Muscle of back (tissue), 3 donors: ENCODE measurements at regions not wholly inside any gene's neighbourhood (a gene's known extent, or its start where the extent isn't known, plus 50 kb on each side); places are given as distances from the start of the nearest gene placed in this dataset.
"Not testable (repeated sequence)": the region's sequence is repeated elsewhere in the genome, so short reads cannot be mapped to it uniquely, and the experiment has no call there.

Experiments
- DNase-seq, 3 donors: peaks; one replicate each; pipeline versions ENCODE4 v3.0.0 to v3.0.0-alpha.2; 2013

DNA sequence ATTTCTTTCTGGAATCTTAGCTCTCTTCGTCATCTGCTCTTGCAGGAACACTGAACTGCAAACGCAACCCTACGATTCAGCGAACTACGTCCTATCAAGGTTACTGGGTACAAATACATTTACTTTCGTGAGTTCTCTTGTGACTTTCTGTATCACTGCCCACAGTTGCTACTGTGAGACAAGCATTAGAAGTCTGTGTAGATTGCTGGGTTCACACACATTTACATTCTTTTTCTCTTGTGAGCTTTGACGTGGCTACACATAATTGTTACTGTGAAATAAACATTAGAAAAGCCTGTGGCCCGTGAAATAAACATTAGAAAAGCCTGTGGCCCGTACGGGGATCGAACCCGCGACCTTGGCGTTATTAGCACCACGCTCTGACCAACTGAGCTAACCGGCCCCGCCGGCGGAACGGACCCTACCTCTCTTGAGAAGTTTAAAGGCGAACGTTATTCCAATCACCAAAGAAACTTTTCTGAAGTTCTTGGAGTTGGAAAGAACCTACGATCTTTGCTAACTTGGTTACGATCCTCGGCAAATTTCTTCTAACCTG lies 61.2 kb upstream of the ZNF322 start:
- DNase-seq = not testable (repeated sequence)

DNA sequence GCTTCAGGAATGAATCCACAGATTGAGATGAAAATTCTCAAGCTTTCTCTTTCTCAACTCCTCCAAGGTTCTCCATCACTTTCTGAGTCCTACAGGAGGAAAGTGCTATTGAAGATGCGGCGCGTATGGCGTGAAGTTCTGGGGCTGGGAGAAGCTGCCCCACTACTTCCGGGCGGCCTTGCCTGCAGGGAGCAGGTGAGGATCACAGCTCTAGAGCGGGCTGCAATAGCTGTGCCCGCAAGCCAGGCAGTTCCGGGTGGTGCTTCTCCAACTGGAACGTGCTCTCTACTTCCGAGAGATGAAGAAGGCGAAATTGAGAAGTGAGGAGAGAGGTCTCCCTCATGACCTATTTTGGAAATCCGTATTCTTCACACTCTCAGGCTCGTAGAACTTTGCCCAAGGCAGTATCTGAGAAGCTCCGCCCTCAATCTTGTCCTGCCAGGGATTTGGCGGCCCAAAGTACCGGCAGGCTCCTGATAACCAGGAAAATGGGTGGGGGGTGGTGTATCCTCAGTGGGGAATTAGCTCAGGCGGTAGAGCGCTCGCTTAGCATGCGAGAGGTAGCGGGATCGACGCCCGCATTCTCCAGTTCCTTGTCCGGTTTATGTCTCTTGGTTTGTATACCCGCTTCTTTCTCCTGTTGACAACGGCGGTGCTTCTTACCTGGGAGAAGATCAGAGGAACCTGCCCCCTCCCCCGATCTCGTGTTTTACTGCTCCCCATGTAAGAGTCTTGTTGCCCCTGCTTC lies 70.6 kb upstream of the ZNF322 start:
- DNase-seq = not testable (repeated sequence)

DNA sequence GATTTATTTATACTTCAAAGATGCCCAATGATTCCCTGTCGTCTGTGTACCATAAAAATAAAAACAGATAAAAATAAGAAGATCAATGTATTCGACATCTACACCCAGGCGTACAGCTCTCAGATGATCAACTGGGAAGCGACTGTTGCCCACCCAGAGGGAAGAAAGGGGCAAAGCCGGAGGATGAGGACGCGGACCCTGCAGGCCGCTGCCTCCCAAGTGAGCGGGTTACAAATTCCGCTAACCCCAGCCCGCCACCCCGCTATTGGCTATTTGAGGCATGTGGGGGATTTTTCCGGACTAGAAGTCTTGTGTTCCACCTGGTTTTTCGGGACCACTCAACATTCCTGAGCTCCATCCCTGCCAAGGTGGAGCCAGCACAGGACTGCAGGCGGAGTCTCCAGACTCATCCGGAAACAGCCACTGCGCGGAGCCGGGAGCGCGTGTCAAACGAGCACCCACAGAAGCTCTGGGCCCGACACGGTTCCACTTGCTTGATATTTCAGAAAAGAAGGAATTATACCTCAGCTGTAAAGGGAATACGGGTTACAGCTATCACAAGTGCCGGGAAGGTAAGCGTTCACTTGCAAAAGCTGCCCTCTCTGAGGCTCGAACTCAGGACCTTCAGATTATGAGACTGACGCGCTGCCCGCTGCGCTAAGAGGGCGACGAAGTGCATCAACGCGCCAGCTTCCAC lies 75.4 kb upstream of the ZNF322 start:
- not testable (repeated sequence) for DNase-seq

DNA sequence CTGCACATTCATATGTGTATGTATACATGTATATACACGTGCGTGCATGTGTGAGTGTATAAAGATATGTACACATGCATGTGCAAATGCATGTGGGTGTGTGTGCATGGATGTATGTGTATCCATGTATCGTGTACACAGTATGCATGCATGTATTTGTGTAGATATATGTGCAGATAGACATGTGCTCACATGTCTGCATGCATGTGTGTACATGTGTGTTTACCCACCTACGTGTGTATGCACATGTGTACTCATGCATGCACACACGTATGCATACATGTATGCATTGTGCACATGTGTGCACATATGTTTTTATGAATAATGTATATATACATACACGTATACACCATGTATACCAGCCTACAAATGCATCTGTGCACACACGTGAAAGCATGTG lies 80.3 kb upstream of the ZNF322 start:
- no peak for DNase-seq

DNA sequence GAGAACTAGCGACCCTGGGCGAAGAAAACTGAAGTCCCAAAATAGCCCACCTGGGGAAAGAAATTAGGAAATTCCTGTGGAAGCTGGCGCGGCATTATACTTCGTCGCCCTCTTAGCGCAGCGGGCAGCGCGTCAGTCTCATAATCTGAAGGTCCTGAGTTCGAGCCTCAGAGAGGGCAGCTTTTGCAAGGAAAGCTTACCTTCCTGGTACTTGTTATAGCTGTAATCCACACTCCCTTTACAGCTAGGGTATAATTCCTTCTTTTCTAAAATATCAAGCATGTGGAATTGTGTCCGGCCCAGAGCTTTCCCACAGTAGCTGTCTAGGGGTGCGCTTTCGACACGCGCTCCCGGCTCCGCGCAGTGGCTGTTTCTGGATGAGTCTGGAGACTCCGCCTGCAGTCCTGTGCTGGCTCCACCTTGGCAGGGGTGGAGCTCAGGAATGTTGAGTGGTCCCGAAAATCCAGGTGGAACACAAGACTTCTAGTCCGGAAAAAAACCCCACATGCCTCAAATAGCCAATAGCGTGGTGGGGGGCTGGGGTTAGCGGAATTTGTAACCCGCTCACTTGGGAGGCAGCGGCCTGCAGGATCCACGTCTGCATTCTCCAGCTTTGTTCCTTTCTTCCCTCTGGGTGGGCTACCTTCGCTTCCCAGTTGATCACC lies 83.7 kb upstream of the ZNF322 start:
- DNase-seq = peak in 1 of 3 donors; percentile 57

DNA sequence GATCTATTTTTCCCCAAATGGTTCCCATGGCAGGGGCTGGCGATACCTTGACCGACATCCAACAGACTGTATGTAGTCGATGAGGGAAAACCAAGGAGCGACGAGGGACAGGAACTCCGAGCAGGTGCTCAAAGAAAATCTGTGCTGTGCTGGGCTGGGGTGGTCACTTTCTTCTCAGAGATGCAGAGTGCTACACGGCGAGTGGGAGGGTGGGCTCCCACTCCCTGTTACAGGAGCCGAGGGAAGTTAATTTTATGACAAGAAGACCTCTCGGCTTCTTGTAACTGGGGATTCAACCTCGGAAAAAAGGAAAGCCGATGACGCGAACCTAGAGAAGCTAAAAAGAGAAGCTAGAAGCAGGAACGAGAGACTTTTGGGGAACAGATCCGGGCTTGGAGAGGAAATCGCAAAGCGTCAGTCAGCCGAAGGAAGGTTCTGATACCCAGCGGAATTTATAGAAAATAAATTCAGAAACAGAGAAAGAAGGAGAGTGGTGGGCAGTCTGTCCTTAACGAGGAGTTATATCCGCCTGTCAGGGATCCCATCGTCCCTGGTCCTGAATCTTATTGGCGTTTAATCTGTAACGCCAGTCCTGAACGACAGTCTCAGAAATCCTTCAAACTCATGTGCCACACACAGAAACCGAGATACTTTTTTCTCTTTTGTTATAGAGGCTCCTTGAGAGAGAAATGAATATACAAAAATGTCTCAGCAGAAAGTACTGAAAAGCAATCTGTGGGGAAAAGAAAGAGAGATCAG lies 84.6 kb upstream of the ZNF322 start:
- DNase-seq = no peak

DNA sequence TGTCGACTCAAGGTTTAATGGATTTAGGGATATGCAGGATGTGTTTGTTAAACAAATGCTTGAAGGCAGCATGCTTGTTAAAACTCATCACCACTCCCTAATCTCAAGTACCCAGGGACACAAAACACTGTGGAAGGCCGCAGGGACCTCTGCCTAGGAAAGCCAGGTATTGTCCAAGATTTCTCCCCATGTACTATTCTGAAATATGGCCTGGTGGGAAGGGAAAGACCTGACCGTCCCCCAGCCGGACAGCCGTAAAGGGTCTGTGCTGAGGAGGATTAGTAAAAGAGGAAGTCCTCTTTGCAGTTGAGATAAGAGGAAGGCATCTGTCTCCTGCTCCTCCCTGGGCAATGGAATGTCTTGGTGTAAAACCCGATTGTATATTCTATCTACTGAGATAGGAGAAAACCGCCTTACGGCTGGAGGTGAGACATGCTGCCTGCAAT lies 85.3 kb upstream of the ZNF322 start:
- DNase-seq = not testable (repeated sequence)

DNA sequence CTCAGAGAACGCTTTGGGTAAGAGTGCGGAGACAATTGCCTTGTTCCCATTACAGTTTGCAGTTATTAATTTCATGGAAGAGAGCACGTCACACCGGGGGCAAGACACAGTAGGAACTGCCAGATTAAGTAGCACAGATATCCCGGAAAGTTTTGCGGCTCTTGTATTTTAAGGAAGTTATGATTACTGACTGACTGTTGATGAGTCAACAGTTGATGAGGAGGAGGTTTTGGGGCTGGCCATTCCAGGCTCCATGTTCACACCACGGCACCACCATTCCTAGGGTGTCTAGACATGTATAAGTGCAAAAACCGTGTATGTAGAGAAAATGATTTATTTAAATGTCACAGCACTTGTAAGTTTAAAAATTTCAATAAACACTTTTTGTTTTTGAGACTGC lies 86.4 kb upstream of the ZNF322 start:
- not testable (repeated sequence) for DNase-seq

DNA sequence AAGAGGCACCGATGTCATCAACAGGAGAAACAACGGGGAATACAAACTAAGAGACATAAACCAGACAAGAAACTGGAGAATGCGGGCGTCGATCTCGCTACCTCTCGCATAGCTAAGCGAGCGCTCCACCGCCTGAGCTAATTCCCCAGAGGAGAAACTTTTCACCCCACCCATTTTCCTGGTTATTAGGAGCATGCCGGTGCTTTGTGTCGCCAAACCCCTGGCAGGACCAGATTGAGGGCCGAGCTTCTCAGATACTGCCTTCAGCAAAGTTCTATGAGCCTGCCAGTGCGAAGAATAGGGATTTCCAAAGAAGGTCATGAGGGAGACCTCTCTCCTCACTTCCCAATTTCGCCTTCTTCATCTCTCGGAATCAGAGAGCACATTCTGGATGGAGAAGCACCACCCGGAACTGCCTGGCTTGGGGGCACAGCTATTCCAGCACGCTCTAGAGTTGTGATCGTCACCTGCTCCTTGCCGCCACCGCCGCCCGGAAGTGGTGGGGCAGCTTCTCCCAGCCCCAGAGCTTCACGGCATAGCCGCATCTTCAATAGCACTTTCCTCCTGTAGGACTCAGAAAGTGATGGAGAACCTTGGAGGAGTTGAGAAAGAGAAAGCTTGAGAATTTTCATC lies 89.7 kb upstream of the ZNF322 start:
- not testable (repeated sequence) for DNase-seq

DNA sequence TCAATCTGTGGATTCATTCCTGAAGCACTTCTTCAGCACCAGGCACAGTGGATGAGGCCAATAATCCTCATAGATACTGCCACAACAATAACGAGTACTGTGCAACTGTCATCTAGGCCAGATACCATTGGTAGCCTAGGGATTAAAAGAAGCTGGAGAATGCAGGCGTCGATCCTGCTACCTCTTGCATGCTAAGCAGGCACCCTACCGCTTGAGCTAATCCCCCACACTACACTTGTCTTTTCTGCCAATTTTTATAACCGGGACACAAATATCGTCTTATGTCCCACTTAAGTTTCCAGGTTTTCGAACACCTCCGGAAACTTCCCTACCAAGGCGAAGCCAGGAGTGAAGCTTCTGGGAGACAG lies 90.2 kb upstream of the ZNF322 start:
- DNase-seq = not testable (repeated sequence)

DNA sequence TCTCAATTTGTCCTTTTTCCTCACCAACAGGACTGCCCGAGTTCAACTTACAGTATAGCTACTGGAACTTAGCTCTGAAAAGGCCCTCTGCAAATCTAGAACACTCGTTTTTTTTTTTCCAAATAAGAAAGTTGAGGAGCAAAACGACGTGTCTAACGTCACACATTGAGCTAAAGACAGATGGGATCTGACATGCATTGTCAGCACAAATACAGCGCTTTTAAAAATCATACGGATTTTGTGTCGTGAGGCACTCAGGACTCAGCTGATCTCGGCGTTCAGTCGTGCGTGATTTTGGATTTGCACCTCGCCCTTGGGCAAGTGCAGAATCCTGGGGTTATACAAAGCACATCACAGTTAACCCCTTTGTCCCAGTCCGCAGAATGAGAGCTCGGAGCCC lies 94.7 kb upstream of the ZNF322 start:
- DNase-seq = no peak

DNA sequence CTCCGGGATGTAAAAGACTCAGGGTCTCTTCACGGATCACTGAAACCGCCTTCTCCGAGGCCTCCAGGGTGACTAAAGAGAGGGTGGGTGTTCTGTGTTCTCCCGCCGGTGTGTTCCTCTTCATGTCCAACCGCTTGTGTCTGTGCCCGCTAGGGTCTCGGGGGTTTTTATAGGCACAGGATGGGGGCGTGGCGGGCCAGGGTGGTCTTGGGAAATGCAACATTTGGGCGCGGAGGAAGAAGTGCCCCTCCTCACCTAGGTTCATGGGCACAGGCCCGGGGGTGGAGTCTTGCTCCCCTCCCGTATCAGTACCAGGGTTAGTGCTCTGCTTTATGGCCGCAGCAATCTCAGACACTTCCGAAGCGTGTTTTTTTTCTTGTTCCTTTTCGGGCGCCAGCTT lies 95.3 kb upstream of the ZNF322 start:
- not testable (repeated sequence) for DNase-seq

DNA sequence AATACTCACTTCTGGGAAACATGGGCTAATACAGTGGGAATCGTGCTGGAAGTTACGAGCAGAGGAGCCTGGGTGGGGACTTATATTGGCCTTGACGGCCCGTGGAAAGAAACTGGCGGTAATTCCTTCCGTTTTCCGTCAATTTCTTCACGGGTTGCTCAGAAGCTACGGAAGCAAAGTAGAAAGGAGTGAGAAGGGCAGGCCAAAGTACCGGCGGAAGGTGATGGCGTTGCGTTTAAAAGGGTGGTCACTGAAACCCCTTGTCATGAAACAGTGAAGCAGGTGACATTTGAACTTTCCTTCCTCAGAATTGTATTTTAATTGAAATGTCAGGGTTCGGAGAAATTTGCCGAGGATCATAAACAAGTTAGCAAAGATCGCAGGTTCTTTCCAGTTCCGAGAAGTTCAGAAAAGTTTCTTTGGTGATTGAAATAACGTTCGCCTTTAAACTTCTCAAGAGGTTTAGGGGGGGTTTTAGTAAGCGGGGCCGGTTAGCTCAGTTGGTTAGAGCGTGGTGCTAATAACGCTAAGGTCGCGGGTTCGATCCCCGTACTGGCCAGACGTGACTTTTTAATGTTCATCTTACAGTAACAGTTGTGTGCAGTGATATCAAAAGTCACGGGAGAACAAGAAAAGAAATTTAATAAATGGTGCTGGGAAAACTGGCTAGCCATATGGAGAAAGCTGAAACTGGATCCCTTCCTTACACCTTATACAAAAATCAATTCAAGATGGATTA lies 96.7 kb upstream of the ZNF322 start:
- DNase-seq = not testable (repeated sequence)

DNA sequence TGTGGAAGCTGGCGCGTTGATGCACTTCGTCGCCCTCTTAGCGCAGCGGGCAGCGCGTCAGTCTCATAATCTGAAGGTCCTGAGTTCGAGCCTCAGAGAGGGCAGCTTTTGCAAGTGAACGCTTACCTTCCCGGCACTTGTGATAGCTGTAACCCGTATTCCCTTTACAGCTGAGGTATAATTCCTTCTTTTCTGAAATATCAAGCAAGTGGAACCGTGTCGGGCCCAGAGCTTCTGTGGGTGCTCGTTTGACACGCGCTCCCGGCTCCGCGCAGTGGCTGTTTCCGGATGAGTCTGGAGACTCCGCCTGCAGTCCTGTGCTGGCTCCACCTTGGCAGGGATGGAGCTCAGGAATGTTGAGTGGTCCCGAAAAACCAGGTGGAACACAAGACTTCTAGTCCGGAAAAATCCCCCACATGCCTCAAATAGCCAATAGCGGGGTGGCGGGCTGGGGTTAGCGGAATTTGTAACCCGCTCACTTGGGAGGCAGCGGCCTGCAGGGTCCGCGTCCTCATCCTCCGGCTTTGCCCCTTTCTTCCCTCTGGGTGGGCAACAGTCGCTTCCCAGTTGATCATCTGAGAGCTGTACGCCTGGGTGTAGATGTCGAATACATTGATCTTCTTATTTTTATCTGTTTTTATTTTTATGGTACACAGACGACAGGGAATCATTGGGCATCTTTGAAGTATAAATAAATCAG lies 106.8 kb upstream of the ZNF322 start:
- DNase-seq = not testable (repeated sequence)

DNA sequence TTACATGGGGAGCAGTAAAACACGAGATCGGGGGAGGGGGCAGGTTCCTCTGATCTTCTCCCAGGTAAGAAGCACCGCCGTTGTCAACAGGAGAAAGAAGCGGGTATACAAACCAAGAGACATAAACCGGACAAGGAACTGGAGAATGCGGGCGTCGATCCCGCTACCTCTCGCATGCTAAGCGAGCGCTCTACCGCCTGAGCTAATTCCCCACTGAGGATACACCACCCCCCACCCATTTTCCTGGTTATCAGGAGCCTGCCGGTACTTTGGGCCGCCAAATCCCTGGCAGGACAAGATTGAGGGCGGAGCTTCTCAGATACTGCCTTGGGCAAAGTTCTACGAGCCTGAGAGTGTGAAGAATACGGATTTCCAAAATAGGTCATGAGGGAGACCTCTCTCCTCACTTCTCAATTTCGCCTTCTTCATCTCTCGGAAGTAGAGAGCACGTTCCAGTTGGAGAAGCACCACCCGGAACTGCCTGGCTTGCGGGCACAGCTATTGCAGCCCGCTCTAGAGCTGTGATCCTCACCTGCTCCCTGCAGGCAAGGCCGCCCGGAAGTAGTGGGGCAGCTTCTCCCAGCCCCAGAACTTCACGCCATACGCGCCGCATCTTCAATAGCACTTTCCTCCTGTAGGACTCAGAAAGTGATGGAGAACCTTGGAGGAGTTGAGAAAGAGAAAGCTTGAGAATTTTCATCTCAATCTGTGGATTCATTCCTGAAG lies 111.6 kb upstream of the ZNF322 start:
- DNase-seq = not testable (repeated sequence)

DNA sequence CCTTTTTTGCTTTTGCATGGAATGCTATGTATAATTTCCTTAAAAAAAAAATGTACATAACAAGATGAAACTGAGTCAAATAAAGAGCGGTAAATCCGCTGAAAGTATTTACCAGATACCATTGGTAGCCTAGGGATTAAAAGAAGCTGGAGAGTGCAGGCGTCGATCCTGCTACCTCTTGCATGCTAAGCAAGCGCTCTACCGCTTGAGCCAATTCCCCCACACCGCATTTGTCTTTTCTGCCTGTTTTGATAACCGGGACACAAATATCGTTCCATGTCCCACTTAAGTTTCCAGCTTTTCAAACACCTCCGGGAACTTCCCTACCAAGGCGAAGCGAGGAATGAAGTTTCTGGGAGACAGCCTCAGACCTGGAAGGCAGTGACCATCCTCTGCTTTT lies 113.9 kb upstream of the ZNF322 start:
- not testable (repeated sequence) for DNase-seq

DNA sequence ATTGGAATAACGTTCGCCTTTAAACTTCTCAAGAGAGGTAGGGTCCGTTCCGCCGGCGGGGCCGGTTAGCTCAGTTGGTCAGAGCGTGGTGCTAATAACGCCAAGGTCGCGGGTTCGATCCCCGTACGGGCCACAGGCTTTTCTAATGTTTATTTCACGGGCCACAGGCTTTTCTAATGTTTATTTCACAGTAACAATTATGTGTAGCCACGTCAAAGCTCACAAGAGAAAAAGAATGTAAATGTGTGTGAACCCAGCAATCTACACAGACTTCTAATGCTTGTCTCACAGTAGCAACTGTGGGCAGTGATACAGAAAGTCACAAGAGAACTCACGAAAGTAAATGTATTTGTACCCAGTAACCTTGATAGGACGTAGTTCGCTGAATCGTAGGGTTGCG lies 121.0 kb upstream of the ZNF322 start:
- DNase-seq = not testable (repeated sequence)

DNA sequence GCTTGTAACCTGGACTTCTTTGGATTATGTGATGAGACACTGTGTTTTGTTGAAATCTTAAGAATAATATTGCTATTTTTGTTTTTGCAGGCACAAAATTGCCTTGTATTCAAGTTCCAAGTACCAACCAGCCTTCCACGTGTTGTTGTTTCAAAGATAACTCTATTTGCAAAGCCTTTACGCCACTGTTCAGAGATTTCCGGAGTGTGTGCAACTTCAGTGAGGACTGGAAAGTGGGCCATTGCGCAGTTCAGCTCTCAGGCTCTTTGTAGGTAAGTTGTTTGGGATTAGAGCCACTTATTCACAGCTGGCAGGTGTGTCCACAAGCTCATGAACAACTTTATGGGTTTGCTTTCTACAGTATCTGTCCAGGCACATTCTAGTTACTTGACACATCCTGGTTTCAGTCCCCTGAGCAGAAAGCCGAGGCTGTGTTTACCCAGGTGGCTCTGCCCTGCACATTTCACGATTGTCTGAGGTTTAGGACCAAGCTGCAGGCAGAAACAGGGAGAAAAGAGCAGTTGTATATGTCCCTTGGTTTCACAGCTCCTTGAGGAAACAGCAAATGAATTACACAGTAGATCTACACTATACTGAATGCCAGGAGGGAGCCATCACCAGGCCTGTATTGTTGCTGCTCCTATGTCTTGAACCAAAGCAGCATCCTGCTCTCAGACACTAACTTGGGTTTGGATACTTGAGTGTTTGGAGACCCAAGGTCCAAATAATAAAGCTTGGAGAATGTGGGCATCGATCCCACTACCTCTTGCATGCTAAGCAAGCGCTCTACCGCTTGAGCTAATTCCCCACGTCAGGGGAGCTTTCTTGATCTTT lies 136.1 kb upstream of the ZNF322 start:
- not testable (repeated sequence) for DNase-seq
